GM18519 (cell line): ENCODE measurements at regions not wholly inside any gene's neighbourhood (a gene's known extent, or its start where the extent isn't known, plus 50 kb on each side); places are given as distances from the start of the nearest gene placed in this dataset.
A peak's percentile ranks its signal among the peaks of the same experiment; 100 is the strongest.
"Not testable (repeated sequence)": the region's sequence is repeated elsewhere in the genome, so short reads cannot be mapped to it uniquely, and the experiment has no call there.

ENCODE experiments used
- ATAC-seq: cut with Tn5 transposase; IDR thresholded peaks from one replicate; pipeline ENCODE4 v1.9.1; 2021; ENCODE audit warnings: mild to moderate bottlenecking, moderate library complexity; ENCODE audit not compliant: unreplicated experiment, low FRiP score

DNA sequence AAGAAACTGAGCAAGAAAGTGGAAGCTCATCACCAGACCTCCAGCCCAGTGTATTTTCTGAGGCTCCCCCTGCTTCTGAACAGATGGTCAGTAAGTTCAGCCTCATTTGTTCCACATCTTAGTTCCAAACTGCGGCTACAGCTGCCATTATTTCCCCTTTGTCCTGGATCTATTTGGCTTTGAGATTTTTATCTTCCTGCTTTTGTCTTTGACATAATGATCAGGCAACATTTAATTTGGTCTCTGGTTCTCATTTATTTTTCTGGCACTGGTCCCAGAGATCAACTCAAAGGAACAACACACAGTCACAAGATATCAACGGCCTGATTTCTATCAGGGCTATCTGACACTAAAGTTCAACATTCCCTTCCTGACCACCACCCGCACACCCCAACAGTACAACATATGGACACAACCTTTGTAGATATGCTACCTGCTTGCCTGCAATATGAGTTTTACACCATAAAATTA is 137.5 kb downstream of the FAM76B start:
- no peak for ATAC-seq

DNA sequence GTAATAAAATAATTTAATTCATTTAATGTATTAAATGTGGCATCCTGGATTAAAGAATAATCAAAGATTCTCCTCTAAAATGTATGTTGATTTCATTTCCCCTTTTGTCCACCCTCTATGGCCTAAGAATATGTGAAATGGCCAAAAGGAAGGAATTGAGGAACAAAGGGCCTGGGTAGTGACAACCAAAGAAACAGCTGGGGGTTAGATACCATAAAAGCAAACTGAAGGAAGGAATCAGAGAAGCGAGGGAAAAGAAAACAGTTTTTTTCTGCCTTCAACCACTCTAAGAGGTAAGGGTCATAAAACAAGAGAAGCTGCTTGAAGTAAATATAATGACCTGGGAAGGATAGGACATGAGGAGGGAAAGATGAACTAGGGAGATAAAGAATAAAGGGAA is 139.3 kb downstream of the FAM76B start:
- no peak for ATAC-seq

DNA sequence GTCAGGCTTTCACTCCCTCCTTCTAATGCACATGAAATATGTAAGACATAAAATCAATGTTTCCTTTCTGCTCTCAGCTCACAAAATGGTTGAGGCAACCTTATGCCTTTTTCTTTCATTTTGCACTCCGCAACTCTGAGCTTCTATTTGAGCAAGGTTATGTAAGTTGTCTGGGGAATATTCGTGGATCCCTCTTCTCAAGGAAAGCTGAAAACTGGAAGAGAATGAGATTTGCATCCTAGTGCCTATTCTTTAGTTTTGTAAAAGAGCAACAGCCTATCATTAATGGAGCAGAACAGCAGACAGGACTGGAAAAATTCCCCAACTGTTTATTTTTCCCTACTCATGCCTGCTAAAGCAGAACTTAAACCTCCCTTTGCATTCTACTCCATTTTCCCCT is 141.7 kb downstream of the FAM76B start:
- ATAC-seq, result no peak

DNA sequence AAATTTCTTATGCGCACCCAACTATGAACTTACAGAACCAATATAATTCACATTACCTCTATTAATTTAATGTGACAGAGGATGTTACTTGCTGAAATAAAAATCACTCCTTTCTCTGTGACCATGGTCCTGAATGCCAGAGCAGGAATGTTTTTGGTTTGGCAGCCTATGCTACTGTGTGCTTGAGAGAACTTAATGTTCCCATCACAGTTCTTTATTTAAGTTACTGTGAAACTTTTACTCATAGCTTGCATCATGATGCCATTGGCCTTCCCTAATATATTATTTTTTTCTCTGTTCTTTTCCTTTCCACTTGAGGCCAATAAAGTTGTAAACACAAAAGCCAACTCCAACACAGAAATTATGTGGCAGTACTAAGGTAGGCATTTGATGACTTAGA is 142.2 kb downstream of the FAM76B start:
- no peak for ATAC-seq

DNA sequence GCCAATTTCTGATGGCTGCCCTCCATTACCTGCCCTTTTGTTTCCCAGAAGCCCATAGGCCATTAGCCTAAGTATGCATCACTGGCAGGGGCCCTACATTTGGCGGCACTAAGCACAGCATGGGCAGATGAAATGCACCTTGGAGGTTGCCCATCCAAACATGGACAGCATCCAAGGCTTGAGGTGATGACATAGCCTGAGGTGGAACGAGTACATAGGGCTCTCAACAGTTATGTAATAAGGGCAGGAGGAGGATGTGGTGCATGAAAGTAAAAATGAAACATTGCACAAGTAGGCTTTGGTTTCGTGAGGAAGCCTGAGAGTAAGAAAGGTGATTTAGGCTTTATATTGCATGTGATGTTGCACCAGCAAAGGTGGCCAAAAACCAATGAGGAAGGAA is 148.1 kb downstream of the FAM76B start:
- peak; percentile 99 for ATAC-seq

DNA sequence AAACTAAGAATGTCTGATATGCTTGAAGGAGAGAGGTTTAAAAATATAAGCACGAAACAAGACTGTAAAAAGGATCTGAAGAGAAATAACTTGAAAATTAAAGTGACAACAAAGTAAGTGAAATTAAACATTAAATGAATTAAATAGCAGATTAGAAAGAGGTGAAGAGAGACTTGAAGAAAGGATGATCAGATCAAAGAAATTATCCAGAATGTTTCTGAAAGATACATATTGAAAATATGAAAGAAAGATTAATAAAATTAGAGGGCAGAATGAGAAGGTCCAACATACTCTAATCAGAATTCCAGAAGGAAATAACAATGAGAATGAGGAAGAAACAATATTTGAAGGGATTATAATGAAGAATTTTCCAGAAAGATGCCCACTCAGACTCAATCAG is 151.1 kb downstream of the FAM76B start:
- ATAC-seq, result no peak

DNA sequence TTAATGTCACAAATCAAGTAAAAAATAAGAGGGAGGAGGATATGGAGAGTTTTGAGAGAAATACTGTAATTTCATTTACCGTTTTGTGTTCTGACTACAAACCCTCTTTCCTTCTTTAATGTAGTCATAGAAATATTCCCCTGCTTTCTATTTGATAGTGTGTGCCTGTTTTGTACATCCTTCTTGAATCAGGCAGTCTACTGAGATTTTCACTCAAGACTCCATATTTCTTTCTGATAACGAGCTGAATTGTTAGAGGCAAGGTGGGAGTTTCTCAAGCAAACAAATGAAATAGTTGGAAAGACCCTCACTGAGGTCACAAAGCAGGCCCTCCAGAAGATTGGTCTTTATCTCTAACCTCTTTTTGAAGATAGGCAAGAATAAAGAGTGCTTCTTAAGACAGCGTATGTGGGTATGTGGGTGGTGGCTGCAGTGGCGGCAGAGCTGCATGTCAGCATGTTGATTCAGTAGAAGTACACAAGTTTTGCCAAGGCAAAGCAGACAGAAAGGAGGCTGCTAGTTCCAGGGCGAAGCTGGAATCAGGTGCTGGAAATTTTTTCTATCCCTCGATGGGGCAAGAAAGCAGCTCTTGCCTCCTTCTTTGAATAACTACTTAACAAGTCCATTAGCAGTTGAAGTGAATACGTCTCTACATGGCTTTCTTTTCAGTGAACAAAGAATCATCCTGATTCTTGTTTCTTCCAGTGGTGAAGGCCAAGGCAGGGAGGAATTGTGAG is 164.2 kb downstream of the FAM76B start:
- ATAC-seq, result no peak

DNA sequence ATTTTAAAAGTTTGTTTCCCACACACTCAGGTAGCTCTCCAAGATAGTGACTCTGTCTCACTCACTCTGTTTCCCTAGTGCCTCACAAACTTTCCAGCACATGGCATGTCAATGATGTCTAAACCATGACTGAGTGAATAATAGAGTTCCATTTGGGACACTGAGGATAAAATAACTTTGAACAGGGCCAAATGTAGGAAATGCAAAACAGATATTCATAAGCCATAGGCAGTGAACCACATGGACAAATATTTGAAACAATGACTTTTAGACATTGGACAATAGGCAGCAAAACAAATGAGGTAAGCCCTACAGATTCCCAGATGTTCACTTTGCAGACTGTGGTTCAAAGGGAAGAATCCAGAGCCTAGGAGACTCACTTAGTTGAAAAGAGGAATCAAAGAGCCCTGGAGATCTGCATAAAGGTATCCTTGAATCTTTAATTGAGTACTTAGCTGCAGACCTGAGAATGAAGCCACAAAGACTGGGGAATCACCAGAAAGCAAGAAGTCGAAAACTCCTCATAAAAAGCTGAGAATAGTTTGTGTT is 173.3 kb downstream of the FAM76B start:
- ATAC-seq, result no peak

DNA sequence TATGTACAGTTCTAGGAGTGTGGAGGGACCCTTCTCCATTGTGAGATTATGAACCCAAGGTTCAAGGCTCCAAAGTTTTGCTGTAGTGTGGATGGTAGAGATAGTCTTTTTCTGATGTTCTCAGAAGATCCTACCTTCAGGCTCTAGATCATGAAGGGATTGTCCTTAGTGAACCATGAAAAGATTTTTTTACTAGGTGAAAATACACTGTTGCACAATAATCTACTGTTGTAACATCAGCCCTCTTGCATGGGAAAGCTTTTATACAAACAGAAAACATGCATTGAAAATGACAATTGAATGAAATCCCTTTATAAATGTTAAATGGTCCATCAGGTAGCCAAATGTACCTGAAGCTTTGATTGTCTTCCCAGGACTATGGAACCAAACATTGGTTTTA is 177.8 kb downstream of the FAM76B start:
- ATAC-seq, result no peak

DNA sequence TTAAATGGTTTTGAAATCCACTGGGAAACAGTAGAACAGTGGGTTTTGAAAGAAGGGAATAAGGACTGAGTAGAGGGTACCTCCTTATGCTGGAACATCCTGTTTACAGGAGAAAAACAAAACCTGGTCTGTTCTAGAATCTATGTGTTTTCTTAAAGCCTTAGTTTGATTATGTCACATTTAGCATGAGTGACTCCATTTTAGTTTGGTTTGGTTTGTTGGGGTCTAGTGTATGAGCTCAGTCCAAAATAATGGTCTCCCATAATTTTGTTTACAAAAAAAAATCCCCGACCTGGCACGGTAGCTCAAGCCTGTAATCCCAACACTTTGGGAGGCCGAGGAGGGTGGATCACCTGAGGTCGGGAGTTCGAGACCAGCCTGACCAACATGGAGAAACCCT is 179.4 kb downstream of the FAM76B start:
- not testable (repeated sequence) for ATAC-seq

DNA sequence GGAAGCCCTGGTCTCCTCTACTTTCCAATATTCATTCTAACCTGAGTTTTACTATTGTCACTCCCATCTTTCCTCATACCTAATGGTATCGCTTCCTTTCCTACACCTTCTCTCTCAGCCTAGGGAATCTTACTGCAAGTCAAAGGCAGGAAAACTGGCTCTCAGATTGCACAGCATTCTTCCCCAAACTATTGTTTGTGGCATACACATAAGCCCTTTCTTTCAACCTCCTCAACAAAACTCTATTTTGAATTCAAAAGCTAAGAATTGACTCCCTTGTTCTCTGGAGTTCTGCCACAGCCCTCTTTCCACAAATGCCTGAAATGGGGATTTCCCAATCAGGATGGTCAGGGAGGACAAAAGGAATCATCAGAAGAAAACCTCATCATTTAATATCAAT is 181.5 kb downstream of the FAM76B start:
- ATAC-seq, result no peak

DNA sequence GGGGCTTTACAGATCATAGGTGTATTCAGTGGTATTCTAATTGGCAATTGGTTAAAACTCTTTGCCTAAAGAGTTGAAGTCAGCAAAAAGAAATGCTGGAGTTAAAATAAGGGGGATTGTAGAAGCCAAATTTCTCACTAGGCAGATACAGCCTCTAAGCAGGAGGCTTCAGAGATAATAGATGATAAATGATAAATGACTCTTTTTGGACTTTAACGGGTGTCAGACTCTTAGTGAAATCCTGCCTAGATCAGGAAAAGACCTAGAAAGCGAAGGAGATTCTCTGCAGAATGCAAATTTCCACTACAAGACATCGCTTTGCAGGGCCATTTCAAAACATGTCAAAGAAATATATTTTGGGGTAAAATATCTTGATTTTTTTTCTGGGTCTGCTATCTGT is 182.8 kb downstream of the FAM76B start:
- ATAC-seq, result no peak

DNA sequence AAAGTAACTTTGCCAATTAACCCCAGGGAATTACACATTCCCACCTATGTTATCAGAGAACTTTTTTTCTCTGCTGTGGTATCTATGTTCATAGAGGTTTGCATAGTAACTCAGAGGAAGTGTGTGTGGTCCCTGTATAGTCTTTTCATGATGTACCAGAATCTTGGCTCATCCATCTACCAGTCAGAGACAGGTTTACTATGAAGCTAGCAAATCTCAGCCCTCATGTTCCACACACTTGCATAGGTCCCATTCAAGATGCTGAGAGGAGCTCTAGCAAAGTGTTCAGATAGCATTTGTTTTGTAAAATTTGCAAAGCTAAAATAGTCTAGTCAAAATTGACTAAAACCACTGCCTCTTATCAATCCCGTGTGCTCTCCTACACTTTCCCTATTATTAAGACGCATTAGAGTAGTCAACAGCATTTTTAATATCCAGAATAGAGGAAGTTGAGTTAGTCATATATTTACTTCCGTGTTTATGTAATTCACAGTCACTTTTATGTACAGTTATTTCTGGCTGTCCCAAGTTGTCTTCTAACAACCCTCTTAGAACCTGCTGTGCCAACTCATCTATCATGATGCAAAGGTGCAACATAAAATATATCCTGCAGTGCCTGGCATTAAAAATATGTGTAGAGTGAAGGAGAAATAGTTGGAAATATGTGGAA is 184.2 kb downstream of the FAM76B start:
- no peak for ATAC-seq

DNA sequence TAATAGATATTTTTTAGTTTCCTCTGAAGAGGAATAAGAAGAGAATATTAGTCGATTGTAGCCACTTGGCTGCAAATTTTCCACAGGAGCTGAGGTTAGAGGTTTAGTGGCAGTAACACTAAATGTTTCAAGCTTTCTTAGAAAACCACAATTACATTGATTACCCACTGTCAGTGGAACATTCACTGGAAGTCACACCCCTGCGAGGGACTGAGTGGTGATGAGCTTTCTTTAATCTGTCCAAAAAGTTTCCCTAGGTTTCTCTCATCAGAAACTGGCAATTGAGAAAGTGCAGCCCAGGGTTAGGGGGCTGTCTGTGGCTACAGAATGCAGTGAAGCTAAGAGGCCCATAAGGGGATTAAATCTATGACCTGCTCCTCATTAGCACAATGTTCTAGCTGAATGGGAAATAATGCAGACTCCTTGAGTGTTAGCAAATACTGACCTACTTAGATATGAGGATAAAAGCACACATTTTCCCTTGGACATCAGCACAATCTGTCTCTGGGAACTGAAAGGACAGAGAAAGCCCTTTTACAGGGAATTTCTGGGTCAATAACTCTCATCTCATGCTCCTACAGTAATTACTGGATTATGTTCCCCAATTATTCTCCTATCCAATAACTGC is 189.5 kb downstream of the FAM76B start:
- ATAC-seq, result no peak

DNA sequence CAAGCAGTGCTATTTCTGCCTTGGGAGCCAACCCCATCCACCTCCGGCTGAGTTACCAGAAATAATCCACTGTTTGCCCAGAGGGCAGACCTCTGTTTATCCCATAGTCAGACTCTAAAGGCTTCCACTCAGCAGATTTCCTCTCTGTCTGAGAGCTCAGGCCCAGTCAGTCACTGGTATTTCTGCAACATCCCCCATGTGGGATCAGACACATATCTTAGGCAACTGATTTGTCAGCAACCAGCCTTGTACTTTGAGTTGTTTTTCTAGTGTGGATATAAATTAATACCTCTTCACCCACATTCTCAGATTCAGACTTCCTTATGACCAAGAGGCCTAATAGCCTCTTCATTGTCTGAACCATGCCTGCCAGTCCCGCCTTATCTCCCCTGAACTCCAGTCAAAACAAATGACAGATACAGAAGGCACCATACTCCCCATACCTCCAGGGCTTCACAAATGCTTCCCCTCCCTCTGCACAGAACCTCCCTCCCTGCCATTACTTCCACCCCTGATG is 193.6 kb downstream of the FAM76B start:
- ATAC-seq, result no peak

DNA sequence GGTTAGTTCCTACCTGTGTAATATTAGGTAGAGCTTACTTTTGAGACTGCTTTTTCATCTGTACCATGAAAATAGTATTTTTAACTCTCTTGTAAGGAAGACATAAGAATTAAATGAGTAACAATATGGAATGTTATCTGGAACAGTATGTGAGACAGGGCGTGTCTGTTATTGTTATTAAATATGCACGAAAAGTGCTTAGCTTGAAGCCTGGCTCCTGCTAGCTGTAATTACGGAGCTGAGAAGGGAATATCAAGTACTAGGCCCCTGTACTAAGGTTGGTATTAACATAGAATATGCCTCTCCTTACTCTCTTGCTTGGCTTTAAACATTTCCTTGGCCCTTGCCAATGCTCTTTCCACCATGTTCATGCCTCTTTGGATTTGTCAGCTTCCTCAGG is 194.0 kb downstream of the FAM76B start:
- no peak for ATAC-seq

DNA sequence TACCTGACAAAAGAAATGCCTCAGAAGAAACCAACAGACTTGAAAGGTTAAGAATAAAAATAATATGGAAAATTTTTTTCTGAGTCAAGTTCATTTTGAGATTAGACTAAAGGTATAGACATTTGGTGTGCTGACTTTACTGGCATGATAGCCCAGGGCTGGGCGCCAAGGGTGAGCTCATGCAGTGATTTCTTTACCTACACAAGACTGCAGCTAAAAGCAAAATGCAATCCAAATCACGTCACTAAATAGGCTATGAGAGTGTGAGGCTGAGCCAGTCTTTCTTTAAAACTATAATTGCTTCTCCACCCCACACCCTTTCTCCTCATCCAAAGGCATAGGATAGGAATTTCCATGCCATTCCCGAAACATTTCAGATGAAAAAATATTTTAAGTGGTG is 196.5 kb downstream of the FAM76B start:
- ATAC-seq, result no peak

DNA sequence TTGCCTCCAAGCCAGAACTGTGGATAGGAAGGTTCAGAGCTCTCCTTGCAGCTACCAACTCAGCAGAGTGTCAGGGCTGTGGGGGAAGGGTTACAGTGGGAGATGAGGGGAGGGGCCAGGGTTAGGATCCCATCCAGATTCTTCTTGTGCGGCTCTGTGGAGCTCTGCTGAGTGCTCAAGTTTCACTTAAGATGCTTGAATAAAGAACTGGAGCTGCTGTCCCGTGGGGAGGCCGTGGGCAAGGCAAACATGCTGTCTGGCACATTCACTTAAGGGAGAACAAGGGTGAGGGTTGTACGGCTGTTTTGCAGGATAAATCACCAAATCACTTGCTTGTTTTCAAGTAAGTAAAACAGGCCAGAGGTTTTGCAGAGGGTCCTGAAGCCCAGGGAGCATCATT is 197.1 kb downstream of the FAM76B start:
- ATAC-seq, result no peak

DNA sequence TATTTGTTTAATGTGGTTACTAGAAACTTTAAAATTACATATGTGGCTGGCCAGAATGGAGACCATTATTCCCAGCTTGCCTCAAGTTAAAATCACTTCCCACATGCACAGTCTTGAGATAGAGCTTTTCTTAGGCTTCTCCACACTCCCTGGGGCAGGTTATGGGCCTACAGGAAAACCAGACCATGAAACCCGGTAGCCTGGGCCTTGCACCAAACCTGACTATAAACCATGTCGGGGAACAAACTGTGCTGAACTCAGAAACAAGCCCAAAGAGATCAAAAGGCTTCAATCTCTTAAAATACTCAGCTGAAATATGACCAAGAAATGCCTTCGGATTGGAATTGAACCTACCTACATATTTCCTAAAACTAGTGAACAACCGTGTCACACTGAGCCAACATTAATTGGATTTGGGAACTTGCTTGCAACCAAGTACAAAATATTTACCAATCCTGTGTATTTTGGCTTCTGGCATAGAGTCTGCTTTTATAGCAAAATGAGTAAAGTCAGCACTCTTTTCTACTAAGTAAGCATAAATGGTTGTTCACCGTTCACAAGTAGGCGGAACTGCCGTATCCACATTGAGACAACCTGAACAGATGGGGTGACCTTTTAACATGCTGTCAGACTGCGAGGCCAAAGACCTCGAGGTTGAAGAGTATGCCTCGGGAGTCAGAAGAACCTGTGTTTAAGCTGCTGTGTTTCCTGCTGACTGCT is 199.5 kb downstream of the FAM76B start:
- ATAC-seq, result no peak

DNA sequence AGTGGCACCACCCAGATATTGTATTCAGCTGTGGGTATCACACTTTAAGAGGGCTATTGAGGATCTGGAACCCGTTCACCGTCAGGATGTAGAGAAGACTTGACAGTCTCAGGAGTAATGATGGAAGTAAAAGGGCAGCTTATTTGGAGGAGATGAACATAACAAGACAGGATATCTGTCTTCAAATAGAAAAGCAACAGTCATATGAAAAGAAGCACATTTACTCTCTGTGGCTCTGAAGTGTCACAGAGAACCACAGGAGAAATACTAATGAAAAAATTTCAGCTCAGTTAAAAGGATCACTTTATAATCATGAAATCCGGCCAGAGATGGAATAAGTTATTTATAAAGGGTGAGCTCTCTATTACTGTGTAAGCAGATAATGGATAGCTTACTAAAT is 200.8 kb downstream of the FAM76B start:
- ATAC-seq, result no peak

DNA sequence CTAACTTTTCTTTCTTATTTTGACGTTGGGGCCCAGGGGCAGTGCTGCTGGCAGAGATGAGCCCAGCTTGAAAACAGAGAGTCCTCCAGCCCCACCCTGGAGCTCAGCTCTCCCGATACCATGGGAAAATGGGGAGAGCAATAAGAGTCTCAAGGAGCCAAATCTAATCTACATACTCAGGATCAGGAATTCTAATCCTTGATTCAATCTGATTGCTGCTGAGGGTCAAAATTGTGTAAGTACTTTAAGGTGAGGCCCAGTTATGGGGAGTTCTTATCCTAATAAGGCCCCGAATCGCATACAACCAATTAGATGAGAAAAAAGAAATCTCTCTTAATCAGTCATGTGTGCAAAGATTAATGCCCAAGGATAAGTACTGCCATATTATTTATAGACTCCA is 202.9 kb downstream of the FAM76B start:
- no peak for ATAC-seq
